ENCODE measurements at regions not wholly inside any gene's neighbourhood (a gene's known extent, or its start where the extent isn't known, plus 50 kb on each side); places are given as distances from the start of the nearest gene placed in this dataset.

DNA sequence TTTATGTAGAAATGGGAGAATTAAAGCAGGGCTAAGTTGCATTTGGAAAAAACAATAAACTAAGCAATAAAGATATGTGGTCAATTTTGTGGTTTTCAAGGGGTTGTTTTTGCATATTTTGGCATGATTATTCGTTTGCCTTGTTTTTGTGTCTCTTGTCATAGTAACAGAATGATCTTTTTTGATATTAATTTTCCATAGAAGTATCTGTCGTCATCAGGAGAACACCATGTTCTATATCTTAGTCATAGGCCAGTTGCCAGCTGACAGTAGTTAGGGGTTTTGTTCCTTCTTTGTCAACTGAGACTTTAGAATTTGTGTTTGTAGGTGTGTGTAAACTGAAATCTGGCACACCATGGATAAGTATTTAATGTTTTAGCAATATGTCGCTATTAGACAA lies 1354.8 kb downstream of the LRFN5 start:
- H3K27me3 ChIP-seq (ENCODE audit: control insufficient read depth, insufficient read depth, low read length) = no peaks in the 10 kb centered on the region
- H3K9ac ChIP-seq (ENCODE audit: low read depth, low read length) = no peak overlapping the region
- H3K36me3 ChIP-seq (ENCODE audit: insufficient read depth, low read length) = no peaks in the 10 kb centered on the region
- H3K9me3 ChIP-seq (replicated peaks; ENCODE audit: low read length) = peaks cover 11% of the 10 kb centered on the region
- H3K4me1 ChIP-seq (ENCODE audit: control insufficient read depth, insufficient read depth, low read length) = no peaks in the 10 kb centered on the region
- no peak overlapping the region for H3K4me3 ChIP-seq (ENCODE audit: low read length)
- no peak overlapping the region for H3K4me2 ChIP-seq (ENCODE audit: low read length)

DNA sequence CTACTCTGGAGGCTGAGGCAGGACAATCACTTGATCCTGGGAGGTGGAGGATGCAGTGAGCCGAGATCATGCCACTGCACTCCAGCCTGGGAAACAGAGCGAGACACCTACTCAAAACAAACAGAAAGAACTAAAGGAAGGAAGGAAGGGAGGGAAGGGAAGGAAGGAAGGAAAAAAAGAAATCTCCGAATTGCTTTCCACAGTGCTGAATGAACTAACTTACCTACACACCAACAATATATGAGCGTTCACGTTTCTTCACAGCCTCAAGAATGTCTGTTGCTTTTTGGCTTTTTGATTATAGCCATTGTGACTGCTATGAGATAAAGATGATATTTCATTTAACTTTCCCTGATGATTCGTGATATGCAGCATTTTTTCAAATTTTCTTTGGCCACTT lies 1343.7 kb downstream of the LRFN5 start:
- Histone ChIP-seq H3K4me2 (ENCODE audit: low read length) (no peak overlapping the region), H3K27me3 (ENCODE audit: control insufficient read depth, insufficient read depth, low read length) (no peaks in the 10 kb centered on the region), H3K4me1 (ENCODE audit: control insufficient read depth, insufficient read depth, low read length) (no peaks in the 10 kb centered on the region), H3K4me3 (ENCODE audit: low read length) (no peak overlapping the region), H3K9me3 (replicated peaks; ENCODE audit: low read length) (peaks cover 2% of the 10 kb centered on the region), H3K9ac (ENCODE audit: low read depth, low read length) (no peak overlapping the region), H3K36me3 (ENCODE audit: insufficient read depth, low read length) (no peaks in the 10 kb centered on the region)

DNA sequence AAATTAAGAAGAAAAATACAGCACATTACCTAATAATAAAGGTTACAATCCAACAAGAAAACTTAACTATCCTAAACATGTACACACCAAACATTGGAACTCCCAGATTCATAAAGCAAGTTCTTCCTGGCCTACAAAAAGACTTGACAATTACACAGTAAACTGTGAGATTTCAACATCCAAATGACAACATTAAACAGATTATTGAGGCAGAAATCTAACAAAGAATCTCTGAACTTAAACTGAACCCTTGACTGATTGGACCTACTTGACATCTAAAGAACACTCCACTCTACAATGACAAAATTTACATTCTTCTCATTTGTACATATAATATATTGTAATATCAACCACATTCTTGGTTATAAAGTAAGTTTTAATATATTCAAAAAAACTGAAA lies 1341.3 kb downstream of the LRFN5 start:
- no peaks in the 10 kb centered on the region for H3K27me3 ChIP-seq (ENCODE audit: control insufficient read depth, insufficient read depth, low read length)
- no peak overlapping the region for H3K9ac ChIP-seq (ENCODE audit: low read depth, low read length)
- H3K4me3 ChIP-seq (ENCODE audit: low read length) = no peak overlapping the region
- no peaks in the 10 kb centered on the region for H3K36me3 ChIP-seq (ENCODE audit: insufficient read depth, low read length)
- no peaks in the 10 kb centered on the region for H3K4me1 ChIP-seq (ENCODE audit: control insufficient read depth, insufficient read depth, low read length)
- peaks cover 6% of the 10 kb centered on the region for H3K9me3 ChIP-seq (replicated peaks; ENCODE audit: low read length)
- H3K4me2 ChIP-seq (ENCODE audit: low read length) = no peak overlapping the region

DNA sequence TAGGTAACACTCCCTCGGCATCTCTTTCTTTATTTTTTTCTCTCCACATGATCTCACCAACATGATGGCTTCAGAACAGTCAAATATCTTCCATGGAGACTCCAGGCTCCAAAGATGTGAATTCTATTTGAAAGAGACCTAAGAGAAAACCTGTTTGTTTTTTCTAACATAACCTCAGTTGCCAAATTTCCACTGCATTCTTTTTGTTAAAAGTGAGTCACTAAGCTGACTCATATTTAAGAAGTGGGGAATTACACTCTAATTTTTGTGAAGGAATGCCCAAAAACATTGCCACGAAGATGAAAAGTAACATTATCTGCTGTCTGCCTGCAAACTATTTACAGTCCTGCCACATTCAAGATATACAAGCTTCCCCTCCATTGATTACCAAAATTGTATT lies 1337.6 kb downstream of the LRFN5 start:
- Histone ChIP-seq H3K27me3 (ENCODE audit: control insufficient read depth, insufficient read depth, low read length) (no peaks in the 10 kb centered on the region), H3K4me3 (ENCODE audit: low read length) (no peak overlapping the region), H3K4me2 (ENCODE audit: low read length) (no peak overlapping the region), H3K9me3 (replicated peaks; ENCODE audit: low read length) (peaks cover 6% of the 10 kb centered on the region), H3K4me1 (ENCODE audit: control insufficient read depth, insufficient read depth, low read length) (no peaks in the 10 kb centered on the region), H3K36me3 (ENCODE audit: insufficient read depth, low read length) (no peaks in the 10 kb centered on the region), H3K9ac (ENCODE audit: low read depth, low read length) (no peak overlapping the region)

DNA sequence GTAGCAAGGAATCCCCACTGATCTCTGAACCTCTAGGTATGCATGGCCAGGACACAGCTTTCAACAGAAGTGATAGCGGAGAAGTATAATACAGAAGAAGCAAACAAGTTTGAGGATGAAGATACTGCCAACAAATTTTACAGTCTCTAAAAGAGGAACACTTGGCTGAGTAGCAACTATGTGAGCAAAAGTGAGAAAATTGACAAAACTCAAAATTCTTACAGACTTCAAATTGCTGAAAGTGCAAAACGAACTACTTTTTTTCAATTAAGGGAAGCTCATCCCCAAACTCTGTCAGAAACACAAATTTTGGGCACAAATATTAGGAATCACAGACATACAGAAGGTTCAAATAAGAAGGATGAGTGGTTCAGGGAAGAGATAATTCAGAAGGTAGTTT lies 1324.6 kb downstream of the LRFN5 start:
- no peaks in the 10 kb centered on the region for H3K36me3 ChIP-seq (ENCODE audit: insufficient read depth, low read length)

GRCh38 chr14:42929806-42930480 lies 1323.3 kb downstream of the LRFN5 start:
- H3K36me3 ChIP-seq (ENCODE audit: insufficient read depth, low read length) = no peaks in the 10 kb centered on the region
- H3K27me3 ChIP-seq (ENCODE audit: control insufficient read depth, insufficient read depth, low read length) = no peaks in the 10 kb centered on the region
- H3K9me3 ChIP-seq (replicated peaks; ENCODE audit: low read length) = peaks cover 12% of the 10 kb centered on the region
- no peaks in the 10 kb centered on the region for H3K4me1 ChIP-seq (ENCODE audit: control insufficient read depth, insufficient read depth, low read length)
- H3K4me3 ChIP-seq (ENCODE audit: low read length) = no peak overlapping the region
- H3K9ac ChIP-seq (ENCODE audit: low read depth, low read length) = no peak overlapping the region
- H3K4me2 ChIP-seq (ENCODE audit: low read length) = no peak overlapping the region

More for the DNA sequence above, 1324.6 kb downstream of the LRFN5 start:
- peaks cover 11% of the 10 kb centered on the region for H3K9me3 ChIP-seq (replicated peaks; ENCODE audit: low read length)
- no peaks in the 10 kb centered on the region for H3K27me3 ChIP-seq (ENCODE audit: control insufficient read depth, insufficient read depth, low read length)
- H3K9ac ChIP-seq (ENCODE audit: low read depth, low read length) = no peak overlapping the region
- no peak overlapping the region for H3K4me3 ChIP-seq (ENCODE audit: low read length)
- no peak overlapping the region for H3K4me2 ChIP-seq (ENCODE audit: low read length)
- no peaks in the 10 kb centered on the region for H3K4me1 ChIP-seq (ENCODE audit: control insufficient read depth, insufficient read depth, low read length)

DNA sequence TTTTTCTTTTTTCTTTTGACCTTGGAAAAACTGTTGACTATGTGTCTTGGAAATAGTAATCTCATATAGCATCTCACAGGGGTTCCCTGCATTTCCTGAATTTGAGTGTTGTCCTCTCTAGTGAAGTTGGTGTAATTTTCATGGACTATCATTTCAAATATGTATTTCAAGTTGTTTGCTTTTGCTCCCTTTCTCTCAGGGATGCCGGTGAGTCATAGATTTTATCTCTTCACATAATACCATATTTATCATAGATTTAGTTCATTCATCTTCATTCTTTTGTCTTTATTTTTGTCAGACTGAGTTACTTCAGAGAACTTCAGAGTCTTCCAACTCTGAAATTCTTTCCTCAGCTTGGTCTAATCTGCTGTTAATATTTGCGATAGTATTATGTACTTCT lies 1320.6 kb downstream of the LRFN5 start:
- no peaks in the 10 kb centered on the region for H3K4me1 ChIP-seq (ENCODE audit: control insufficient read depth, insufficient read depth, low read length)
- no peak overlapping the region for H3K4me3 ChIP-seq (ENCODE audit: low read length)
- H3K4me2 ChIP-seq (ENCODE audit: low read length) = no peak overlapping the region
- H3K36me3 ChIP-seq (ENCODE audit: insufficient read depth, low read length) = no peaks in the 10 kb centered on the region
- no peaks in the 10 kb centered on the region for H3K27me3 ChIP-seq (ENCODE audit: control insufficient read depth, insufficient read depth, low read length)
- H3K9me3 ChIP-seq (replicated peaks; ENCODE audit: low read length) = peaks cover 12% of the 10 kb centered on the region
- no peak overlapping the region for H3K9ac ChIP-seq (ENCODE audit: low read depth, low read length)

DNA sequence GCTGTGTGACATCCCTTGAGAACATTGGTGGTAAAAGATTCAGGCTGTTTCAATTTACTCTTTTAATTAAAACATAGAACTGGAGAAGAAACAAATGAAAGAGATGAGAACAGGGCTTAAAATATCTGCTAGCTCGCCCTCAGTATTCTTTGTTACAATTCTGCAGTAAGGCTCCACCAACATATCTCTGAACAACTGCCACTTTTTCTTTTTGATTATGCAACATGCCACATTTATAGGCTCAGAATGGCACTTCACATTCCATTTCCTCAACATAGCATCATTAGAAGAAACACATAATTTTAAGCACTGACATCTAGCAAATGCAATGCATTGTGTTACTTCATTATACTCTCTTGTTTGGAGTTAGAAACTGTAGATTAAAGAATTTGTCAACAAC lies 1315.2 kb downstream of the LRFN5 start:
- no peaks in the 10 kb centered on the region for H3K36me3 ChIP-seq (ENCODE audit: insufficient read depth, low read length)

DNA sequence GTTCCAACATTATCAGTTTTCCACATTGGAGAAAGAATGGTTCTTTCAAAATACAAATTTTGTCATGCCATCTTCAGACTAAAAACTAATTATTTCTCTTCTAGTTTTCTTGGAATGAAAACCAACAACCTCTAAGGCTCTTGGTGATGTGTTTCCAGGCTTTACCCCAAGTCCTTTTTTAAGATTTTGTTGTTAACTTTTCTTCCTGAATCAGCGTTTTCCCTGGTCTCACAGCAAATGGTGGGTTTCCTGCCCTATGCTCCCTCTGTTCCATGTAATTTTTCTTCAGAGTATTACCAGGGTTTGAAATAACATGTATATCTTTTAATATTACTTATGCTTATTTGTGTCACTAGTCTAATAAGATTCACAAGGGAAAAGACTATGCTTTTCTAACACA lies 1311.9 kb downstream of the LRFN5 start:
- no peak overlapping the region for H3K4me2 ChIP-seq (ENCODE audit: low read length)
- H3K27me3 ChIP-seq (ENCODE audit: control insufficient read depth, insufficient read depth, low read length) = no peaks in the 10 kb centered on the region

More for the DNA sequence above, 1315.2 kb downstream of the LRFN5 start:
- Histone ChIP-seq H3K4me2 (ENCODE audit: low read length) (no peak overlapping the region), H3K4me1 (ENCODE audit: control insufficient read depth, insufficient read depth, low read length) (no peaks in the 10 kb centered on the region), H3K27me3 (ENCODE audit: control insufficient read depth, insufficient read depth, low read length) (no peaks in the 10 kb centered on the region), H3K9me3 (replicated peaks; ENCODE audit: low read length) (peaks cover 4% of the 10 kb centered on the region), H3K4me3 (ENCODE audit: low read length) (no peak overlapping the region), H3K9ac (ENCODE audit: low read depth, low read length) (no peak overlapping the region)

DNA sequence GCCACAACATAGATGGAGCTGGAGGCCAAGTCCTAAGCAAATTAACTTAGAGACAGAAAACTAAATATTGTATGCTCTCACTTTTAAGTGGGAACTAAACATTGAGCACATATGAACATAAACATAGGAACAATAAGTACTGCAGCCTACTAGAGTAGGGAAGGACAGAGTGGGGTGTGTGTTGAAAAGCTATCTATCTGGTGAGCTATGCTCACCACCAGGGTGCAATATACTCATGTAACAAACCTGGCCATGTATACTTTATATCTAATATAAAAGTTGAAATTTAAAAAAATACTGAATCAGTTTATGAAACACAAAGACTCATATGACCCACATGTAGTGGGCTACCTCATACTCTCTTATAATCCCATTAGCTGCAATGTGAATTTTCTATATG lies 1305.0 kb downstream of the LRFN5 start:
- Histone ChIP-seq H3K4me2 (ENCODE audit: low read length) (no peak overlapping the region), H3K9me3 (replicated peaks; ENCODE audit: low read length) (peaks cover 2% of the 10 kb centered on the region), H3K36me3 (ENCODE audit: insufficient read depth, low read length) (no peaks in the 10 kb centered on the region), H3K27me3 (ENCODE audit: control insufficient read depth, insufficient read depth, low read length) (no peaks in the 10 kb centered on the region), H3K4me1 (ENCODE audit: control insufficient read depth, insufficient read depth, low read length) (no peaks in the 10 kb centered on the region), H3K9ac (ENCODE audit: low read depth, low read length) (no peak overlapping the region), H3K4me3 (ENCODE audit: low read length) (no peak overlapping the region)

More for the DNA sequence above, 1311.9 kb downstream of the LRFN5 start:
- Histone ChIP-seq H3K4me1 (ENCODE audit: control insufficient read depth, insufficient read depth, low read length) (no peaks in the 10 kb centered on the region), H3K9ac (ENCODE audit: low read depth, low read length) (no peak overlapping the region), H3K4me3 (ENCODE audit: low read length) (no peak overlapping the region), H3K9me3 (replicated peaks; ENCODE audit: low read length) (peaks cover 2% of the 10 kb centered on the region), H3K36me3 (ENCODE audit: insufficient read depth, low read length) (no peaks in the 10 kb centered on the region)

DNA sequence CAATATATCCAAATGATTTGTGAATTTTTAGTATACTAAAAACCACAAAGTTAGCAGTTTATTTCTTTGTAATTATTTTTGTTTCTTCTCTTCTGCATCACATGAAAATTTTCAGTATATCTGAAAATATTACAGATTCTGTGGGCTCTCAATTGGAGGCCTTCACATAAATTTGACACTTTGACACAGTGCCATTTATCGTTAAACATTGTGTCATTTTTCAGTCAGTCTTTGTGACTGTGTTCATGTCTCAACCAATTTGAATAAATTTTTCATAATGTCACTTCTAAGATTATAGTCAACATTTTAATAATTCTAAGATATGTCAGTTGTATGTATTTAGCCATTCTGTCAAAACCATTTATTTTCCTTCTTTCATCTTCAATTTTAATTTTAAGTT lies 1303.0 kb downstream of the LRFN5 start:
- no peak overlapping the region for H3K4me3 ChIP-seq (ENCODE audit: low read length)
- H3K9ac ChIP-seq (ENCODE audit: low read depth, low read length) = no peak overlapping the region
- H3K4me1 ChIP-seq (ENCODE audit: control insufficient read depth, insufficient read depth, low read length) = no peaks in the 10 kb centered on the region
- no peak overlapping the region for H3K4me2 ChIP-seq (ENCODE audit: low read length)
- H3K36me3 ChIP-seq (ENCODE audit: insufficient read depth, low read length) = no peaks in the 10 kb centered on the region
- no peaks in the 10 kb centered on the region for H3K27me3 ChIP-seq (ENCODE audit: control insufficient read depth, insufficient read depth, low read length)
- peaks cover 2% of the 10 kb centered on the region for H3K9me3 ChIP-seq (replicated peaks; ENCODE audit: low read length)

- Histone ChIP-seq H3K36me3 (ENCODE audit: insufficient read depth, low read length) (no peaks in the 10 kb centered on the region), H3K9ac (ENCODE audit: low read depth, low read length) (no peak overlapping the region), H3K27me3 (ENCODE audit: control insufficient read depth, insufficient read depth, low read length) (no peaks in the 10 kb centered on the region), H3K9me3 (replicated peaks; ENCODE audit: low read length) (peaks cover 8% of the 10 kb centered on the region), H3K4me1 (ENCODE audit: control insufficient read depth, insufficient read depth, low read length) (no peaks in the 10 kb centered on the region), H3K4me3 (ENCODE audit: low read length) (no peak overlapping the region), H3K4me2 (ENCODE audit: low read length) (no peak overlapping the region)
These were observed 1286.5 kb downstream of the LRFN5 start for GRCh38 chr14:42893183-42893582.
